Daoy (cell line): ENCODE measurements at regions not wholly inside any gene's neighbourhood (a gene's known extent, or its start where the extent isn't known, plus 50 kb on each side); places are given as distances from the start of the nearest gene placed in this dataset.
"Not testable (repeated sequence)": the region's sequence is repeated elsewhere in the genome, so short reads cannot be mapped to it uniquely, and the experiment has no call there.

ENCODE experiments used
- DNase-seq: peaks from one replicate; pipeline ENCODE4 v3.0.0-alpha.2; 2015; ENCODE audit warnings: low read depth

DNA sequence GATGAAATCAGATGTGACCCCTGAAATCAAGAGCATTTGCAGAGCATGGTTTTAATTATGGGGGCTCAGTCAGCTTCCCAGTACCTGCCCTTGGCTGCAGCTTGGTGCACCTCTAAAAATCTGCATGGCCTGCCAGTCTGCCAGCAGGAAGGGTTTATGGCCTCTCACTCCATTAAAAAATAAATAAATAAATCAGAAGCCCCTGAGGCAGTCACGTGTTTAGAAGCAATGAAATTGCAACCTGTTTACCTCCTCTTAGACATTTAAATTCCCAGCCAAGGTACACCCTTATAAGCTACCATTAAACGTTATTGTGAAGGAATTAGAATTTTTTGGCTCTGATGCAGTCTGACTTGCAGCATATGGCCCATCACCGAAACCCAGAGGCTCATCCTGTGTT is 114.0 kb upstream of the LDB2 start:
- no peak for DNase-seq

DNA sequence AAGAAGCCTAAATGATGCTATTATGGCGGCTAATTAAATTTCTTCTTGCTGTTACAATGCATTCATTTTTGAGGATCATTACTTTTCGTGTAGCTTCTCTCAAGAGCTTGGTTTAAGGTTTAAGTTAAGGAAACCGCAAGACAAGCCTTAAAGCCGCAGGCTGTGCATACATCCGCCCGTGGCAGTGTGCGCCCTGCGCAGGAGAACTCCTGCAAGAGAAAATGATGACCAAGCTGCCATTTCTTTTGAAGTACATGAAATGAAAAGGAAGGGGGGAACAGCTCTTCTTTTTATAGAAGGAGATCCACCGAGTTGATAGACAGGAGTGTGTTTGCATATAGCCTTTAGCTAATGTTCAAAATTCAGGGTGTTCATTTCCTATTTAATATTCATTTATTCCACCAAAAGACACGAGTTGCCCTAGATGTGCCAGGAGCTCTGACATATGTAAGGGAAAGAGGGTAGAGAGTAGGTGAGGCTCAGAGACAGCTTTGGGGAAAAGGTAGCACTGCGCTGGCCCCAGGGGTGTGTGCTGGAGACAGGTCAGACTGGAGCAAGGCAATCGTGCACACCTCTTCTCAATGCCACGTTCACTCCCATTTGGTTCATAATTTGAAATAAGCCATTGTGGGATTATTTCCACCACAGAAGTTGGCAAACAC is 112.1 kb upstream of the LDB2 start:
- DNase-seq: no peak

DNA sequence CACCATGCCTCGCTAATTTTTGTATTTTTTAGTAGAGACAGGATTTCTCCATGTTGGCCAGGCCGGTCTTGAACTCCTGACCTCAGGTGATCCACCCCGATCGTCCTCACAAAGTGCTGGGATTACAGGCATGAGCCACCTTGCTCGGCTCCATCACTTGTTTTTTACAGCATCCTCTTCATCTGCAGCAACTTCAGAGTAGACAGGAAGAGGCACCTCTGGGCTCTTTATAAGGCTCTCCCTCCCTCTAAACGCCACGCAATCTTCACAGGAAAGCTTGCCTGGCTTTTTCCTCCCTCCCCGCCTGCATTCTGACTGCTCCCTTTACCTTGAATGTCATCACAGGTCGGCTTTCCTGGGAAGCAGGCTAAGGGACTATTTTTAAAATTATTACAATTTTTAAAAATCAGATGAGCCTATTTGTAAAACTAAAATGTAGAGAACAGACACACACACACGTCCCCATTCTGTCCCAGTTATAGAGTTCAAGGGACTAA is 111.5 kb upstream of the LDB2 start:
- no peak for DNase-seq

DNA sequence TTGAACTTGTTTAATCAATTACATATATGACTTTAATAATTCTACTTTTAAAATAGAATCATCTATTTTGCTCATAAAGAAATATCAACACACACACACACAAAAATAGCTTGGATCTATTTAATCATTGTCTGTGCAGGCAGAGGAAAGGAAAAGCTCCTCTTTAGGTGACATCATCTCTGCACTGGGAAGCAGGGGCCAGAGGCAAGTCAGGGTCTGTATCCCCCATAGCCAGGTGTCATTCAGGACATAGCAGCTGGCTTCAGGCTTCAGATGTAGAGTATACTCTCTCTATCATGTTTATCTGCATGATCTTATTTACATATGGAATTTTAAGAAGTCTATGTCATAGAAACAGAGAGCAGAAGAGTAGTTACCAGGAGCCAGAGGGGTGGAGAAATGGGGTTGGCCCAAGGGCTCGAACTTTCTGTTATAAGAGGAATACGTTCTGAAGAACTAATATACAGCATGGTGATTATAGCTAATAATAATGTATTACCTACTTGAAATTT is 110.4 kb upstream of the LDB2 start:
- no peak for DNase-seq

DNA sequence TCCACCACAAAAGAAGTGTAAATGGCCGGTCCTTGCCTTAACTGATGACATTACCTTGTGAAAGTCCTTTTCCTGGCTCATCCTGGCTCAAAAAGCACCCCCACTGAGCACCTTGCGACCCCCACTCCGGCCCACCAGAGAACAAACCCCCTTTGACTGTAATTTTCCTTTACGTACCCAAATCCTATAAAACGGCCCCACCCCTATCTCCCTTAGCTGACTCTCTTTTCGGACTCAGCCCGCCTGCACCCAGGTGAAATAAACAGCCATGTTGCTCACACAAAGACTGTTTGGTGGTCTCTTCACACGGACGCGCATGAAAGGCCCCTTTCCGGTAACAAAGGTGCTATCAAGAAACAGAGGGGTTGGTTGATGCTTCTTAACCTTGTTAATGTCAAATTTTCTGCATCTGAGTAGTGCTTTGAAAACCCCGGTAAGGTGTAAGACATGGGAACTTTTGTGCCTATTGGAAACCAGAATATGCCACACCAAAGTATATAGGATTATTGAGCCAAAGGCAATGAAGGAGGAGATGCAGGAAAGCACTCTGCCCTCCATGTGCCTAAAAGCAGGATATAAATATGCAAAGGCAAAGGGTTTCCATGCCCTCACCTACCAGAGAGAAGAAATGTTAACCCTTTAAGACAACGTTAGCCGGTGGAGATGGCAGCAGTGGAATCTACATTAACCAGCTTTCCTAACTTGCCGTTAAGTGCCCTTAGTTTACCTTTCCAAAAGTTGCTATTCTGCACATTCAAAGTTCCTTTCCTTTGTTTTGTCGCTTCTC is 105.4 kb upstream of the LDB2 start:
- DNase-seq: not testable (repeated sequence)

DNA sequence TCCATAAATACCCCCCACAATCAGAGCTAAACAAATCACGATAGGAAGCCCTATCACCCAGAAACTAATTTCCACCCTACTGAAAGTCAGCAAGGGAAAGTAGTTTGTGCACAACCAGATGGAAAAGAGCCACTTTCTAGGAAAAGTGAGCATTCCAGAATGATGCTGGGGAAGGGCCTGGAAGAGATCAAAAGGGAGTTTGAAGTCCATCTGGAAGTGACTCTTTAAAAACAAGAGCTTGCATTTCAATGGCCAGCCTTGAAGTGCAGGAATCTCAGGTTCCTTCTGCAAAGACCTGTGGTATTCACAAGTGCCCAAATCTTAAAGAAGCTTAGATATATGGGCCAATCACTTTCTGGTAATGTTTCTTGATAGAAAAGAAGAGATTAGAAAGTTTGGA is 97.0 kb upstream of the LDB2 start:
- no peak for DNase-seq

DNA sequence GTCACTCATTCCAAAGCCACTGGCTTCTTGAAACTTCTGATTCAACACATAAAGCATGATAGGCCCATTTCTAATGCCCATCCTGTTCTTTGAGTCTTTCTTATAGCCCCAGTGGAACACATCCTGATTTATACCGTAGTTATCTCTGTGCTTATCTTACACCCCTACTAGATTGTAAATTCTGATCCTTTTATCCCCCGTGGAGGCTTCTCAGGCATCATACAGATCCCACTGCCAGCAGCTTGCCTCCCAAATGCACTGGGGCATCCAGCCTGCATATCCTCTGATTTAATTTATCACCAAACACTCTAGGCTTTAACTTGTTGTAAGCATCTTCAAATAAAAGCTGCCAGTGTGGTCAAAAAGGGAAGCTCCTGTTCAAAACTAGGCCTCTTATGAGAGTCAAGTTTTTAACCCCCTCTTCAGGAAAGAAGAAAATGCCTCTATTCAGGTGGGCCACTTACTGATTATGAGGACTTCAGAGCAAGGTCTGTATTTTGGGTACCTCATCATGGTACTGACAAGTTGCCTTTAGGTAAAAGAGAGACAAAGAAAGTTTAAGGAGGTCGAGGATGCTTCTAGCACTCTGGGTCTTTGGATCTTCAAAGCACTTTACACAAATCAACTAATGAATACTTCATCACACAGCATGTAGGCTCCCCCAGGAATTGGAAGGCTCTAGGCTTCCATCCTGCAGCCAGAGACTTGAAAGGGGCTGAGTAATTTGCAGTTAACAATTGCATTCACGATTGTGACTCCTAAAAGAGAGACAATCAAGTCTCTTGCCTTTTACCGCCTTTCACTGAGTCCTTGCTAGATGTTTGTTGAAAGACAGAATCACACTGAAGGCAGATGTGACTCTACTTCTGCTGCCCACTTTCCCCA is 95.8 kb upstream of the LDB2 start:
- no peak for DNase-seq

DNA sequence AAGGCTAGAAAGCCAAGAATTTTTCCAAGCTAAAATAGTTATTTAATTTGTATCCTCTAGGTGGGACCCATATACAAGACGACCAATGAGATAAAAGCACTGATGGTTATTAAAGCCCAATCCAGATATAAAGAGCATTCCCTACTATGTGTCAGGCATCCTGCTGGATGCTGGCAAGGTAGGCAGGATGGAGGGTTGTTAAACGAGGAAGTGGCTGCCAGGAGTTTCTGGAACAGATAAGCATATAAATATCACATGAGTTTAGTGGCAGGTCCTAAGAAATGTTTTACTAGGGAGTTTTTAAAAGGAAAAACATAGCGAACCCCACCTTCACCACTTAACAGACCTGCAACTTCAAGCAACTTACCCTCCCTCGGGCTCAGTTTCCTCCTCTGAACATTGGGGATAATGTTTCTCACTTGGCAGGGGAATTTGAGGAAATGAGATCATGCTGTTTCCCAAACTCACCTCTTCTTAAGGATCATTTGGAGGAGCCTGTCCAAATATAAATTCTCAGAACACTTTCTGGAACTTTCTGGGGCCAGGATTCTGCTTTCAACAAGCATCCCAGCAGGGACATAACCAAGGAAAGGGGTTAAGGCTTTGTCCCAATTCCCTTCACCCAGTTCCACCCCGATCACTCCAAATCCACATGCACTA is 94.3 kb upstream of the LDB2 start:
- no peak for DNase-seq

DNA sequence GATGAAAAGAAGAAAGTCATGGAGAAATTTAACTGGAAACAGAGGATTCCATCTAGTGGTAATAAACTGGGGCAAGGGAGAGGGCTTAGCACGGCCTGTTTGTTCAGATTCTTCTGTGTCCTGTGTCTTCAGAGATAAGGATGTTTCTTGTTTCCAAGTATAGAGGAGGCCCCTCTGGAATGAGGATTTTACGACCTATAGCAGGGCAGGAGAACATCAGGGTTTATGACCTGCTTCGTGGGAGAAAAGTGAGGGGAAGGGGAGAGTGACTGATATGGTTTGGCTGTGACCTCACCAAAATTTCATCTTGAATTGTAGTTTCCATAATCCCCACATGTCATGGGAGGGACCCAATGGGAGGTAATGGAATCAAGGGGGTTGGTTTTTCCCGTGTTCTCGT is 93.0 kb upstream of the LDB2 start:
- no peak for DNase-seq

DNA sequence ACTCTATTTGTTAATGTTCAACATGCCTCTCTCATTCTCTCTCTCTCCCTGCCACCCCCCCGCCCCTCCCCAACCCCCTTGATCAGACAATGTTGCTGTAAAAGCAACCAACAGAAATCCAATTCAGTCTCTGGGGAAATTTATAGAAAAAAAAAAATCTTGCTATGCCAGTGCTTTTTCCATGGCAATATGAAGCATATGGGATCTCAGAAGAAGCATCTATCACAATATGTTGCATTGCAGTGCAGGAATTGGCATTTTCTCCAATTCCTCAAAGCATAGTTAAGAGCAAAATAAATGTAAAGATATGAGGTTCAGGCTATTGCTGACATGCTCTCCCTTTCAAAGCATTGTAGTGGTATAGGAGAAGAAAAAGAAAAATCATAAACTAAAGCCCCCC is 90.9 kb upstream of the LDB2 start:
- no peak for DNase-seq

DNA sequence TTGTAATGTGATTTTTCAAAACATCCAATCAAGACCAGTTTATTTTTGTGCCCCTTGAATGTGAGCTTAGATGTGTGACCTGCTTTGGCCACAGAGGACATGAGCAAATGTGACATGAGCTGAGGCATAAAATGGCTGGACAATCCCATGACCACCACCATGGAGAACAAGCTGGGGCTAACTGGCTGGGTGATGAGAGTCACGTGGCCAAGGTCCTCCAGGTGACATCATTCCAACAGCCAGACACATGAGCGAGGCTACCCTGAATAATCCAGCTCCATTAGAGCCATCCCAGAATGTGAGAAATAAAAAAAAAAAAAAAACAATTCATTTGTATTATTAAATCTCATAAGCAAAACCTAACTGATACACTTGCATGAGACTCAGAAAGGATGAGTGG is 90.4 kb upstream of the LDB2 start:
- no peak for DNase-seq

DNA sequence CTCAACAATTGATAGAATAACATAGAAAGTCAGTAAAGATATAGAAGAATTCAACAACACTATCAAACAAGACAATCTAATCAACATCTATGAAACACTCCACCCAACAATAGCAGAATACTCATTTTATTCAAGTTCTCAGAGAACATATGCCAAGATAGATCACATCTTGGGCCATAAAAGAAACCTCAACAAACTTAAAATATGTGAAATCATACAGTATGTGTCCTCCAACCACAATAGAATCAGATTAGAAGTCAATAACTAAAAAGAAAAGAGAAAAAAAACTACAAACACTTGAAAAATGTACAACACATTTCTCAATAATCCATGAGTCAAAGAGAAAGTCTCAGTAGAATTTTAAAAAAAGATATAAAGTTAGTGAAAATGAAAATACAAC is 78.6 kb upstream of the LDB2 start:
- no peak for DNase-seq

DNA sequence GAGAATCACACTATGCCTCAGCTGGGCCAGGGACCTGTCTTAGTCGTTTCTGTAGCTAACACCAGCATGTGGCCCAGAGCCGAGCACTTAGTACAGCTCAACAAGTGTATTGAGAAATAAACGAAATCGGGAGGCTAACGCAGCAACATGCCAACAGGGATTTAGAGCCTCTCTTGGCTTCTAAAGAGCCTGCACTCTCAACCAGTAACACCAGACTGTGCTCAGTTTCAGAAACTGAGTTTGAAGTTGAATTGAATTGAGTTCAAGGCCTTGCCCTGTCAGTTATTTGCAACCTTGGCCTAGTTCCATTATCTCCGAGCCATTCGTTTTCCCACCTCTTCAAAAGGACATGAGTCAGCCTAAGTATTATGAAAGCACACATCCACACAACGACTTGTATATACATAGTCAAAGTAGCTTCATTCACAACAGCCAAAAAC is 71.3 kb upstream of the LDB2 start:
- DNase-seq: no peak

DNA sequence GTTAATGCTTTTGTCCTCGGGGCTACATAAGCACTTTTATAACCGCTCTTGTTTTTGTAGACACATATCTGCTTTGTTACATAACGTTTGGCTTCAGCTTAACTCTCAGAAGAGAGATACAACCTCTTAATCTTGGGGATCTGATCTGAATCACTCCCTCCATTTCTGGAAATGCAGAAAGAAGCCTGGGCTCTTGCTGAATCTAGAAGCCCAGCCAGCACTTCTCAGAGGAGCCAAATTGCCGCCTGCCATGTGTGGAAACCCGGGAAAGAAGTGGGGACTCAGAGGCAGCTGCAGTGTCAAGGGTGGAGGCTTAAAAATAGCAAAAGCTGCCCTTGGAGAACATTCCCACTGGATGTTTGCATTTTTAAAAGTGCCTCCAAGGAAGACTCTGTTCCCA is 69.3 kb upstream of the LDB2 start:
- DNase-seq: no peak

DNA sequence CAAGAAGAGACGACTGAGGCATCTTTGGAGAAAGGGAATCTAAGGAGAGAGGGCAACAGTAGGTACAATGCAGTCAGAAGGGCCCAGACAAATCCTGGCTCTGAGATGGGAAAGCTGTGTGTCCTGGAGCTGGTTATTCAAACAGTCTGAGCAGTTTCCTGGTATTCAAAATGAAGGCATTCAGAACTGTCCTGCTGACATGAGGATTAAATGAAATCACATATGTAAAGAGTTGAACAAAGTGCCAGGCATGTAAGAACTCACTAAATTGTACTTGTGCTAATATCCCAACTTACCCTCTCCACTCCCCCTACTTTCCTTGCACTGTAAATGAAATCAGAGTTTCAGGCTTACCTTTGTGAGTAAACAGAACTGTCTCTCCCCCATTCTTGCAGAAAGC is 60.9 kb upstream of the LDB2 start:
- DNase-seq: no peak

DNA sequence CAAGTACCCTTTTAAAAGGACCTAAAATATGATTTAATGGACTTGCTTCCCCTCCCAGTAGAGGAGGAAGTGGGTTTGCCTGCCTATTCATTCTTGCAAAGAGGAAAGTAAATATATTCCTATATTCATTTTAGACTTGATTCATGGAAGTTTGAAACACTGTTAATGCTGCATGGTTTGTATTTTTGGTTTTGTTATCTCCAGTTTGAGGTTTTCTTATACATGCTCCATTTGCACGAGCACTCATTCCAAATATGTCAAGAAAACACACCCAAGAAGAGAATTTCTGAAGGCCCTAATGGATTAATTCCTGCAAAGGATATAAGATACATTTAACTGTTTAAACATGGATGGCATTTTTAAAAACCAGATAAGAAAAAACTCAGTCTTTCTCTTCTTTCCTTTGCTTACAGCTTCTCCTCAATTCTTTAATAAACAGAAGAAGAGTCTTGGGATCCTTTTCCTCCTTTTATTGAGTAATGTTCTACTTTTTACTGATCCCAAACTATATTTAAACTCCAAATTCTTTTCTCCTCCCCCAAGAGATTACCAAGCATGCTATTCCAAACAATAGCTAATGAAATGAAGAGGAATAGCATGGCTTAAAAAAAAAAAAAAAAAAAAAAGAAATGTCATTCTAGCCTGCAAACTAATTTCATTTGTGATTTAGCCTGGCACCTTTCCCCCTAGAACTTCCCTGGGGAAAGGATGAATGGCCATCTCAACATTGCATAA is 54.6 kb upstream of the LDB2 start:
- DNase-seq: no peak

DNA sequence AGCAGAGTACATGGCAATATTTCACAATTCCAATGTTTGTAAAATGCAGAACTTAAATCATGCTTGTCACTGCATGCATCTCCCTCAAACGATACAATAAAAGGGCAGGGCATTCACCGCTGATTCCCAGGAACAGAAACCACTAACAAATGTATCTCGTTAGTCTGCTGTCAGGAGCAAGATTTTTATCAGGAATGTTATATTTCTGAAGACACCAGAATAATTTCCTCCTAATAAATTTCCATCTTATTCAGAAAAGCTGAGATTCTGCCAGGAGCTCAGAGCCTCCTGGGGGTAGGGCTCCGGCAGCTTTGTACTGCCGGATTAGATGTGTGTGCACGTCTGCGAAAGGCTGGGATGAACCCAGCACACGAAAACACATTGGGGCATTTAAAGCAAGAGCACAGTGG is 54.0 kb upstream of the LDB2 start:
- DNase-seq: no peak
